ENCODE measurements at regions not wholly inside any gene's neighbourhood (a gene's known extent, or its start where the extent isn't known, plus 50 kb on each side); places are given as distances from the start of the nearest gene placed in this dataset.
"Not testable (repeated sequence)": the region's sequence is repeated elsewhere in the genome, so short reads cannot be mapped to it uniquely, and the experiment has no call there.

GRCh38 chr4:67332627-67333026 lies 212.7 kb downstream of the CENPC start:
- DNase-seq (ENCODE audit: low read depth): peak; percentile 8

GRCh38 chr4:67328393-67328792 lies 216.9 kb downstream of the CENPC start:
- no peak for DNase-seq (ENCODE audit: low read depth)

- DNase-seq (ENCODE audit: low read depth): no peak
Measured at GRCh38 chr4:67328018-67328278, 217.4 kb downstream of the CENPC start.

- DNase-seq (ENCODE audit: low read depth): peak; percentile 45
Measured at GRCh38 chr4:67327245-67328017, 217.9 kb downstream of the CENPC start.

GRCh38 chr4:67325791-67326190 lies 219.5 kb downstream of the CENPC start:
- DNase-seq (ENCODE audit: low read depth): no peak

- DNase-seq (ENCODE audit: low read depth): no peak
Measured at GRCh38 chr4:67320645-67321044, 224.7 kb downstream of the CENPC start.

- DNase-seq (ENCODE audit: low read depth): not testable (repeated sequence)
Measured at GRCh38 chr4:67319607-67320006, 225.7 kb downstream of the CENPC start.

GRCh38 chr4:67300497-67301185 lies 244.7 kb downstream of the CENPC start:
- not testable (repeated sequence) for DNase-seq (ENCODE audit: low read depth)

GRCh38 chr4:67292636-67293035 lies 252.7 kb downstream of the CENPC start:
- DNase-seq (ENCODE audit: low read depth): no peak

- no peak for DNase-seq (ENCODE audit: low read depth)
Measured at GRCh38 chr4:67292045-67292444, 253.3 kb downstream of the CENPC start.

- no peak for DNase-seq (ENCODE audit: low read depth)
Measured at GRCh38 chr4:67291644-67292043, 253.7 kb downstream of the CENPC start.

GRCh38 chr4:67288964-67289363 lies 256.3 kb downstream of the CENPC start:
- DNase-seq (ENCODE audit: low read depth): no peak

GRCh38 chr4:67286724-67287123 lies 258.6 kb downstream of the CENPC start:
- no peak for DNase-seq (ENCODE audit: low read depth)

- DNase-seq (ENCODE audit: low read depth): no peak
Measured at GRCh38 chr4:67282749-67283148, 262.6 kb downstream of the CENPC start.

- no peak for DNase-seq (ENCODE audit: low read depth)
Measured at GRCh38 chr4:67275179-67275750, 270.0 kb downstream of the CENPC start.

GRCh38 chr4:67274671-67275070 lies 270.6 kb downstream of the CENPC start:
- DNase-seq (ENCODE audit: low read depth): not testable (repeated sequence)

GRCh38 chr4:67273666-67274065 lies 271.6 kb downstream of the CENPC start:
- no peak for DNase-seq (ENCODE audit: low read depth)

- no peak for DNase-seq (ENCODE audit: low read depth)
Measured at GRCh38 chr4:67261971-67262370, 283.3 kb downstream of the CENPC start.

- no peak for DNase-seq (ENCODE audit: low read depth)
Measured at GRCh38 chr4:67256388-67257043, 288.8 kb downstream of the CENPC start.

- DNase-seq (ENCODE audit: low read depth): no peak
Measured at GRCh38 chr4:67250131-67250896, 295.0 kb downstream of the CENPC start.

GRCh38 chr4:67236788-67237187 lies 308.5 kb downstream of the CENPC start:
- DNase-seq (ENCODE audit: low read depth): no peak

GRCh38 chr4:67236318-67236717 lies 309.0 kb downstream of the CENPC start:
- DNase-seq (ENCODE audit: low read depth): no peak

Data from iris pigment epithelial cell (primary cell).